WTC11 (cell line): ENCODE measurements at regions not wholly inside any gene's neighbourhood (a gene's known extent, or its start where the extent isn't known, plus 50 kb on each side); places are given as distances from the start of the nearest gene placed in this dataset.

Experiments
- ATAC-seq: fragments of 200-7000 bp; cut with Tn5 transposase; 2 replicates; pipeline ENCODE4 v1.10.0; 2021; ENCODE audit warnings: mild to moderate bottlenecking, moderate library complexity
- CTCF ChIA-PET: fragments of 300-600 bp; sonication (Branson Sonifier 250); formaldehyde crosslinking; loops from one replicate; lab custom pipeline; 2021; ENCODE audit warnings: antibody characterized with exemption; lab: Charles Lee
- POLR2A ChIA-PET: fragments of 350-600 bp; sonication (Branson Sonifier 250); formaldehyde crosslinking; loops from one replicate; lab custom pipeline; 2021; ENCODE audit warnings: antibody characterized with exemption; lab: Charles Lee
- DNase-seq: peaks from one replicate; pipeline ENCODE4 v3.0.0; 2021; ENCODE audit warnings: low spot score
- H3K27ac Mint-ChIP-seq: 2 replicates; pipeline ENCODE4 v1.8.0; 2021; ENCODE audit warnings: mixed read lengths
- H3K27me3 Mint-ChIP-seq: 2 replicates; pipeline ENCODE4 v1.8.0; 2021; ENCODE audit warnings: low read depth, mild to moderate bottlenecking, moderate library complexity, mixed read lengths
- H3K36me3 Mint-ChIP-seq: 2 replicates; pipeline ENCODE4 v1.8.0; 2021; ENCODE audit warnings: mixed read lengths
- H3K4me1 Mint-ChIP-seq: 2 replicates; pipeline ENCODE4 v1.8.0; 2022; ENCODE audit warnings: mixed read lengths
- H3K4me3 Mint-ChIP-seq: 2 replicates; pipeline ENCODE4 v1.8.0; 2021; ENCODE audit warnings: mild to moderate bottlenecking, moderate library complexity, mixed read lengths
- H3K9me3 Mint-ChIP-seq: 2 replicates; pipeline ENCODE4 v1.8.0; 2021; ENCODE audit warnings: mixed read lengths
- CDX4 ChIP-seq: fragments of 250-450 bp; sonication (Bioruptor Pico); IDR thresholded peaks from 2 replicates; pipeline ENCODE4 v1.9.0; 2021; ENCODE audit warnings: moderate library complexity, mild to moderate bottlenecking, inconsistent platforms, borderline replicate concordance
- E2F1 ChIP-seq: sonication (generic); formaldehyde crosslinking; IDR thresholded peaks from 2 replicates; pipeline ENCODE4 v1.8.0; 2022; ENCODE audit warnings: mild to moderate bottlenecking, missing genetic modification reagents
- E2F4 ChIP-seq: sonication (generic); formaldehyde crosslinking; IDR thresholded peaks from 2 replicates; pipeline ENCODE4 v1.8.1; 2022; ENCODE audit warnings: low read depth, mild to moderate bottlenecking, moderate library complexity, missing genetic modification reagents, borderline replicate concordance
- EMX1 ChIP-seq: fragments of 250-450 bp; sonication (Bioruptor Pico); IDR thresholded peaks from 2 replicates; pipeline ENCODE4 v1.8.0; 2021; ENCODE audit warnings: mild to moderate bottlenecking
- GABPB1 ChIP-seq: sonication (generic); formaldehyde crosslinking; IDR thresholded peaks from 2 replicates; pipeline ENCODE4 v1.8.1; 2023; ENCODE audit warnings: mild to moderate bottlenecking, missing genetic modification reagents
- GTF2I ChIP-seq: fragments of 250-450 bp; sonication (Bioruptor Pico); conservative IDR thresholded peaks from 2 replicates; pipeline ENCODE4 v1.4.0; 2021; ENCODE audit warnings: mild to moderate bottlenecking
- JAZF1 ChIP-seq: fragments of 250-450 bp; sonication (Bioruptor Pico); IDR thresholded peaks from 2 replicates; pipeline ENCODE4 v1.9.0; 2021; ENCODE audit warnings: moderate library complexity, mild to moderate bottlenecking, inconsistent platforms
- KAT7 ChIP-seq: sonication (generic); formaldehyde crosslinking; IDR thresholded peaks from 2 replicates; pipeline ENCODE4 v1.8.1; 2023; ENCODE audit warnings: missing genetic modification reagents, mild to moderate bottlenecking, borderline replicate concordance
- MAX ChIP-seq: sonication (generic); formaldehyde crosslinking; IDR thresholded peaks from 2 replicates; pipeline ENCODE4 v1.8.0; 2022; ENCODE audit warnings: mild to moderate bottlenecking, missing genetic modification reagents
- MLX ChIP-seq: sonication (generic); formaldehyde crosslinking; IDR thresholded peaks from 2 replicates; pipeline ENCODE4 v1.8.1; 2023; ENCODE audit warnings: mild to moderate bottlenecking, missing genetic modification reagents, moderate library complexity
- MYBL2 ChIP-seq: sonication (generic); formaldehyde crosslinking; IDR thresholded peaks from 2 replicates; pipeline ENCODE4 v1.8.1; 2023; ENCODE audit warnings: mild to moderate bottlenecking, moderate library complexity, missing genetic modification reagents
- NFYB ChIP-seq: sonication (generic); formaldehyde crosslinking; conservative IDR thresholded peaks from 2 replicates; pipeline ENCODE4 v1.8.0; 2022; ENCODE audit warnings: low read depth, missing genetic modification reagents
- NR1H2 ChIP-seq: sonication (generic); formaldehyde crosslinking; IDR thresholded peaks from 2 replicates; pipeline ENCODE4 v1.9.0; 2021; ENCODE audit warnings: mild to moderate bottlenecking, moderate library complexity, missing genetic modification reagents
- RORB ChIP-seq: fragments of 250-450 bp; sonication (Bioruptor Pico); IDR thresholded peaks from 2 replicates; pipeline ENCODE4 v1.9.0; 2021; ENCODE audit warnings: mild to moderate bottlenecking
- STAT6 ChIP-seq: sonication (generic); formaldehyde crosslinking; conservative IDR thresholded peaks from 2 replicates; pipeline ENCODE4 v1.8.1; 2023; ENCODE audit warnings: mild to moderate bottlenecking, low read depth, missing genetic modification reagents, moderate library complexity
- TEAD1 ChIP-seq: sonication (generic); formaldehyde crosslinking; IDR thresholded peaks from 2 replicates; pipeline ENCODE4 v1.8.0; 2022; ENCODE audit warnings: mild to moderate bottlenecking, missing genetic modification reagents
- ZNF219 ChIP-seq: sonication (generic); formaldehyde crosslinking; IDR thresholded peaks from 2 replicates; pipeline ENCODE4 v1.8.0; 2023; ENCODE audit warnings: missing genetic modification reagents, mild to moderate bottlenecking, borderline replicate concordance
- ZNF232 ChIP-seq: sonication (generic); formaldehyde crosslinking; IDR thresholded peaks from 2 replicates; pipeline ENCODE4 v1.8.0; 2022; ENCODE audit warnings: mild to moderate bottlenecking, missing genetic modification reagents
- ZNF281 ChIP-seq: sonication (generic); formaldehyde crosslinking; IDR thresholded peaks from 2 replicates; pipeline ENCODE4 v1.8.0; 2023; ENCODE audit warnings: mild to moderate bottlenecking, missing genetic modification reagents
- ZNF396 ChIP-seq: fragments of 250-450 bp; sonication (Bioruptor Pico); IDR thresholded peaks from 2 replicates; pipeline ENCODE4 v1.8.0; 2021; ENCODE audit warnings: mild to moderate bottlenecking, moderate library complexity, borderline replicate concordance
- ZNF423 ChIP-seq: fragments of 250-450 bp; sonication (Bioruptor Pico); IDR thresholded peaks from 2 replicates; pipeline ENCODE4 v2.1.2; 2022; ENCODE audit warnings: mild to moderate bottlenecking, moderate library complexity
- TF ChIP-seq, protein P1 (sequence below): sonication (generic); formaldehyde crosslinking; IDR thresholded peaks from 2 replicates; pipeline ENCODE4 v1.8.1; 2022; ENCODE audit warnings: mild to moderate bottlenecking, missing genetic modification reagents, moderate library complexity, borderline replicate concordance

- CTCF ChIA-PET = interaction anchor here (0.6 to 1.5 kb wide), 2 partner anchors 37 to 149 kb away, joined by 3 to 6 read pairs; no protein-coding TSS in a partner anchor
- no peak for DNase-seq
- Mint-ChIP-seq H3K27ac (no peak overlapping the region), H3K27me3 (no peaks in the 10 kb centered on the region), H3K36me3 (no peaks in the 10 kb centered on the region), H3K9me3 (peaks cover 12% of the 10 kb centered on the region), H3K4me3 (no peak overlapping the region), H3K4me1 (peaks cover 30% of the 10 kb centered on the region)
- TF ChIP-seq MYBL2 (CRISPR knock-in tag) (no peak), JAZF1 (CRISPR knock-in tag) (no peak), MLX (CRISPR knock-in tag) (no peak), GABPB1 (no peak), TEAD1 (CRISPR knock-in tag) (no peak), RORB (CRISPR knock-in tag) (no peak), ZNF423 (no peak), E2F4 (CRISPR knock-in tag) (no peak), MAX (CRISPR knock-in tag) (no peak), CDX4 (CRISPR knock-in tag) (no peak), NR1H2 (CRISPR knock-in tag) (no peak), ZNF396 (no peak), E2F1 (CRISPR knock-in tag) (no peak), ZNF219 (CRISPR knock-in tag) (no peak)
- TF ChIP-seq, protein P1, sequence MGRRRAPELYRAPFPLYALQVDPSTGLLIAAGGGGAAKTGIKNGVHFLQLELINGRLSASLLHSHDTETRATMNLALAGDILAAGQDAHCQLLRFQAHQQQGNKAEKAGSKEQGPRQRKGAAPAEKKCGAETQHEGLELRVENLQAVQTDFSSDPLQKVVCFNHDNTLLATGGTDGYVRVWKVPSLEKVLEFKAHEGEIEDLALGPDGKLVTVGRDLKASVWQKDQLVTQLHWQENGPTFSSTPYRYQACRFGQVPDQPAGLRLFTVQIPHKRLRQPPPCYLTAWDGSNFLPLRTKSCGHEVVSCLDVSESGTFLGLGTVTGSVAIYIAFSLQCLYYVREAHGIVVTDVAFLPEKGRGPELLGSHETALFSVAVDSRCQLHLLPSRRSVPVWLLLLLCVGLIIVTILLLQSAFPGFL (CRISPR knock-in tag) = no peak
- ATAC-seq = peak; percentile 94
- POLR2A ChIA-PET = interaction anchor here (0.6 kb wide), 1 partner anchor 854 kb away, joined by 3 read pairs; no protein-coding TSS in a partner anchor
Observed at GRCh38 chr1:174077749-174078490, 55.8 kb upstream of the RC3H1 start.

DNA sequence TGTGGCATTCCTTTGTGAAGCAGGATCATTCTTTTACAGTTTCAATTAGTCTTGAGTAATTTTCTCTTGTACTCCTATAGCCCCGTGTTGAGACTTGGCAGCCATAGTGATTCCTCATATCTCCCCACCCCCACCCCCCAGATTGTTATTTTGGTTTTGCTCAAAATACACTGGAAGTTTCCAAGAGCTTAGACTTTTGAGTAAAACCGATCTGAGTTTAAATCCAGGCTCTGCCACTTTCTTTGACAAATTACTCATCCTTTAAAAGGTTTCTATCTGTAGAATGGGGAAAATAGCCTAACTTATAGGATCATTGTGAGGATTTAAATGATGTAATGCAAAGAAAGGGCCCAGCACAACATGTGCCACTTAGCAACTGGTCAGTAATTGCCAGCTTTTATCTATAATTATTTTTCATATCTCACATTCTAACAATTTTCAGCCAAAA is 53.1 kb upstream of the RC3H1 start:
- Mint-ChIP-seq H3K4me3 (no peak overlapping the region), H3K36me3 (no peaks in the 10 kb centered on the region), H3K27me3 (no peaks in the 10 kb centered on the region), H3K4me1 (peaks cover 14% of the 10 kb centered on the region), H3K27ac (no peak overlapping the region), H3K9me3 (no peaks in the 10 kb centered on the region)
- ATAC-seq (no peak), DNase-seq (no peak)
- POLR2A ChIA-PET = interaction anchor here (0.6 kb wide), 1 partner anchor 148 kb away, joined by 5 read pairs; no protein-coding TSS in a partner anchor
- CTCF ChIA-PET = no interaction called here
- TF ChIP-seq MYBL2 (CRISPR knock-in tag) (no peak), NFYB (CRISPR knock-in tag) (no peak), RORB (CRISPR knock-in tag) (no peak), ZNF232 (CRISPR knock-in tag) (no peak), ZNF281 (CRISPR knock-in tag) (no peak), STAT6 (CRISPR knock-in tag) (no peak), KAT7 (CRISPR knock-in tag) (no peak), EMX1 (CRISPR knock-in tag) (no peak), GTF2I (CRISPR knock-in tag) (no peak)
- TF ChIP-seq, protein P1 (CRISPR knock-in tag) = no peak
